ENCODE measurements at regions not wholly inside any gene's neighbourhood (a gene's known extent, or its start where the extent isn't known, plus 50 kb on each side); places are given as distances from the start of the nearest gene placed in this dataset.

GRCh38 chr19:42662712-42663111, 68.0 kb upstream of the CEACAM8 start:
- TF ChIP-seq CTCF (IDR thresholded peaks at IDR 0.05) (no peak), POLR2A (IDR thresholded peaks at IDR 0.05) (no peak)
